ENCODE measurements at regions not wholly inside any gene's neighbourhood (a gene's known extent, or its start where the extent isn't known, plus 50 kb on each side); places are given as distances from the start of the nearest gene placed in this dataset.

DNA sequence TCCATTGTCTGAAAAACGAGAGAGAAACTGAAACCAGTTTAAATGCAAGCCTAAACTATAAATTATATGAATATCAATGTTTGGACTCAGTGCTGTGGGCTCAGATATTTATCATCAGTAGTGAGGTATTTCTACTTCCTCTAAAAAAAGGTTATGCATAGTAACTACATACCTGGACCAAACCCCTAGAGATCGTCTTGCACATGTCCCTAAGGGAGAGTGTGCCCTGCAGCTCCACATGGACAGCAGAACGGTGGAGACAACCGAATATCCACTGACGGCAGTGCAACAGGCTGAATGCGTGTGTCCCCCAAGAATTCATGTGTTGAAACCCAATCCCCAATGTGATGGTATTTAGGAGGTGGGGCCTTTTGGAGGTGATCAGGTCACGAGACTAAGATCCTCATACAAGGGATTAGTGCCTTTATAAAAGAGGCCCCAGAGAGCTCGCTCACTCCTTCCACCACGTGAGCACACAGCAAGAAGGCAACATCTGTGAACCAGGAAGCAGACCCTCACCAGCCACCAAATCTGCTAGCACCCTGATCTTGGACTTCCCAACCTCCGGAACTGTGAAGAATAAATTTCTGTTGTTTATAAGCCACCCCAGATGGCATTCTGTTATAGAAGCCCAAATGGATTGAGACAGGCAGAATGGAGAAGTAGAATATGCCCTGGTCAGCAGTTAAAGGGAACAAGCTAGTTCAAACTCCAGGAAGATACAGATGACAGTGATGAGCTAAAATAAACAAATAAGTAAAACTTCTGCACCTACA lies 208.4 kb downstream of the ANAPC1 start:
- TF ChIP-seq, protein P1, sequence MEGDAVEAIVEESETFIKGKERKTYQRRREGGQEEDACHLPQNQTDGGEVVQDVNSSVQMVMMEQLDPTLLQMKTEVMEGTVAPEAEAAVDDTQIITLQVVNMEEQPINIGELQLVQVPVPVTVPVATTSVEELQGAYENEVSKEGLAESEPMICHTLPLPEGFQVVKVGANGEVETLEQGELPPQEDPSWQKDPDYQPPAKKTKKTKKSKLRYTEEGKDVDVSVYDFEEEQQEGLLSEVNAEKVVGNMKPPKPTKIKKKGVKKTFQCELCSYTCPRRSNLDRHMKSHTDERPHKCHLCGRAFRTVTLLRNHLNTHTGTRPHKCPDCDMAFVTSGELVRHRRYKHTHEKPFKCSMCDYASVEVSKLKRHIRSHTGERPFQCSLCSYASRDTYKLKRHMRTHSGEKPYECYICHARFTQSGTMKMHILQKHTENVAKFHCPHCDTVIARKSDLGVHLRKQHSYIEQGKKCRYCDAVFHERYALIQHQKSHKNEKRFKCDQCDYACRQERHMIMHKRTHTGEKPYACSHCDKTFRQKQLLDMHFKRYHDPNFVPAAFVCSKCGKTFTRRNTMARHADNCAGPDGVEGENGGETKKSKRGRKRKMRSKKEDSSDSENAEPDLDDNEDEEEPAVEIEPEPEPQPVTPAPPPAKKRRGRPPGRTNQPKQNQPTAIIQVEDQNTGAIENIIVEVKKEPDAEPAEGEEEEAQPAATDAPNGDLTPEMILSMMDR (IDR thresholded peaks at IDR 0.05; ENCODE audit: extremely low read depth in 1 of 2, insufficient read depth in 1 of 2, low read depth in 1 of 2, low read length in 2 of 2): no peak
- TF ChIP-seq EZH2 (IDR thresholded peaks at IDR 0.05; ENCODE audit: borderline replicate concordance, low read depth, low read length, severe bottlenecking) (no peak), JUN (IDR thresholded peaks at IDR 0.05; ENCODE audit: borderline replicate concordance, insufficient read depth, insufficient read length, low read depth) (no peak), POLR2A (IDR thresholded peaks at IDR 0.05; ENCODE audit: low read depth, low read length) (no peak)
